ENCODE measurements at regions not wholly inside any gene's neighbourhood (a gene's known extent, or its start where the extent isn't known, plus 50 kb on each side); places are given as distances from the start of the nearest gene placed in this dataset.

DNA sequence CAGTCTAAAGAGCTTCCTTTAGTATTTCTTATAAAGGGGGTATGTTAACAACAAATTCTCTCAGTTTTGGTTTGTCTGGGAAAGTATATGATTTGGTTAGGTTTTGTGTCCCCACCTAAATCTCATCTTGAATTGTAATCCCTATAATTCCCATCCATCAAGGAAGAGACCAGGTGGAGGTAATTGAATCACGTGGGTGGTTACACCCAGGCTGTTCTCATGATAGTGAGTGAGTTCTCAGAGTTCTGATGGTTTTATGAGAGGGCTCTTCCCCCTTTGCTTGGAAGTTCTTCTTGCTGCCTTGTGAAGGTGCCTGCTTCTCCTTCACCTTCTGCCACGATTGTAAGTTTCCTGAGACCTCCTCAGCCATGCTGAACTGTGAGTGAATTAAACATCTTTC, 109.1 kb downstream of the MACIR start:
- WGBS, 3 donors: 78 to 85% (median 84%) methylated on average over 2 of the region's 2 CpGs
- DNase-seq: no peak
- intact Hi-C loops (cut with DNase I): no loop called here

DNA sequence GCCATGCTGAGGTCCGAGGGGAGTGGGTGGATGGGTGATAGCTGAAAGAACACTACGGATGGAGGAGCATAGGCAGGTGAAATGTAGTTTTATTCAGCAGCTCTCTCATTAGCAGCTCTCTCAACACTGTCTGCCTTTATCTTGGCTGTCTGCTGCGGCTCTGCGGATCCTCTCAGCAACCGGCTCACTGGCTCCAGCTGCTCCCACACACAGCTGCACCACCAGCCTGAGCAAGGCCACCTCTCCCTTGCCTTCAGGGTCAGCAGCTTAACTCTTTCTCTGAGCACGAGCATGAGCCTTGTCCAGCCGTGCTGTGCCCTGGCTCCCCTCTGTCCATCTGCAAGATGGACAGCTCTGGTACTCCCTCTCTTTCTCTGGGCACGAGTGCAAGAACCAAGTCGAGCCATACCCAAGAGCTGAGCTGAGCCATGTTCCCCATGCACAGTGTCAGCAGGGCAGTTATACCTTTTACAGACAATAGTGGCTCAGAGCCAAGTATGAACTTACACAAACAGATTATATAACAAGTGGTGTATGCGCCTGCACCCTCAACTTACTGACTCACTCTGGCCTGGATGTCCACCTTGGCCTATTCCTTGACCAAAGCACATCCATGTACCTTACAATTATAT, 108.5 kb downstream of the MACIR start:
- no peak for TF ChIP-seq POLR2A (IDR thresholded peaks at IDR 0.05)
- Histone ChIP-seq H3K9me3 (no peaks in the 10 kb centered on the region), H3K27me3 (no peaks in the 10 kb centered on the region), H3K4me1 (ENCODE audit: insufficient read depth) (no peaks in the 10 kb centered on the region), H3K27ac (no peak overlapping the region), H3K4me3 (no peak overlapping the region), H3K36me3 (no peaks in the 10 kb centered on the region)
- intact Hi-C loops (cut with DNase I): no loop called here
- no peak for DNase-seq
- 25 to 31% (median 26%) methylated on average over 10 of the region's 10 CpGs for WGBS, 3 donors

More for the DNA sequence above, 109.1 kb downstream of the MACIR start:
- Histone ChIP-seq H3K27ac (no peak overlapping the region), H3K9me3 (no peaks in the 10 kb centered on the region), H3K4me3 (no peak overlapping the region), H3K4me1 (ENCODE audit: insufficient read depth) (no peaks in the 10 kb centered on the region), H3K36me3 (no peaks in the 10 kb centered on the region), H3K27me3 (no peaks in the 10 kb centered on the region)
- TF ChIP-seq EP300 (IDR thresholded peaks at IDR 0.05): no peak
- no peak for TF ChIP-seq POLR2A (IDR thresholded peaks at IDR 0.05)
- TF ChIP-seq, protein P1, sequence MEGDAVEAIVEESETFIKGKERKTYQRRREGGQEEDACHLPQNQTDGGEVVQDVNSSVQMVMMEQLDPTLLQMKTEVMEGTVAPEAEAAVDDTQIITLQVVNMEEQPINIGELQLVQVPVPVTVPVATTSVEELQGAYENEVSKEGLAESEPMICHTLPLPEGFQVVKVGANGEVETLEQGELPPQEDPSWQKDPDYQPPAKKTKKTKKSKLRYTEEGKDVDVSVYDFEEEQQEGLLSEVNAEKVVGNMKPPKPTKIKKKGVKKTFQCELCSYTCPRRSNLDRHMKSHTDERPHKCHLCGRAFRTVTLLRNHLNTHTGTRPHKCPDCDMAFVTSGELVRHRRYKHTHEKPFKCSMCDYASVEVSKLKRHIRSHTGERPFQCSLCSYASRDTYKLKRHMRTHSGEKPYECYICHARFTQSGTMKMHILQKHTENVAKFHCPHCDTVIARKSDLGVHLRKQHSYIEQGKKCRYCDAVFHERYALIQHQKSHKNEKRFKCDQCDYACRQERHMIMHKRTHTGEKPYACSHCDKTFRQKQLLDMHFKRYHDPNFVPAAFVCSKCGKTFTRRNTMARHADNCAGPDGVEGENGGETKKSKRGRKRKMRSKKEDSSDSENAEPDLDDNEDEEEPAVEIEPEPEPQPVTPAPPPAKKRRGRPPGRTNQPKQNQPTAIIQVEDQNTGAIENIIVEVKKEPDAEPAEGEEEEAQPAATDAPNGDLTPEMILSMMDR (IDR thresholded peaks at IDR 0.05): no peak

DNA sequence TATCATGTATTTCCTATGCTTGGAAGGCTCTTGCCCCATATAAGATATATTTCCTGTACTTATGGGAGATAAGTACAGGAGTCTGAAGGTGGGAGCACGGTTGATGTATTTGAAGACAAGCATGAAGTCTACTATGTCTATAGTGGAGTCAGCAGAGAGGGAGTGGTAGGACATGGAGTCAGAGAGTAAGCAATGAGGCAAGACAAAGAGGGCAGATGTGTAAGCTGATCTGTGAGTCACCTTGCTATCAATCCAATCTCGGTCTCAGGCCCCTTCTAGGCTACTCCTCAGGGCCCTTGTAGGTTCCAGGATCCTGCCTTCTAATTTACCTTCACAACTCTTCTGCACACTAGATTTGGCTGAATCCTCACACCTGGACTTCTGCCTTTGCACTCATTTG, 105.5 kb downstream of the MACIR start:
- intact Hi-C loops (cut with DNase I): no loop called here
- TF ChIP-seq, protein P1 (IDR thresholded peaks at IDR 0.05): no peak
- no peak for TF ChIP-seq POLR2A (IDR thresholded peaks at IDR 0.05)
- no peak for TF ChIP-seq EP300 (IDR thresholded peaks at IDR 0.05)
- DNase-seq: no peak

DNA sequence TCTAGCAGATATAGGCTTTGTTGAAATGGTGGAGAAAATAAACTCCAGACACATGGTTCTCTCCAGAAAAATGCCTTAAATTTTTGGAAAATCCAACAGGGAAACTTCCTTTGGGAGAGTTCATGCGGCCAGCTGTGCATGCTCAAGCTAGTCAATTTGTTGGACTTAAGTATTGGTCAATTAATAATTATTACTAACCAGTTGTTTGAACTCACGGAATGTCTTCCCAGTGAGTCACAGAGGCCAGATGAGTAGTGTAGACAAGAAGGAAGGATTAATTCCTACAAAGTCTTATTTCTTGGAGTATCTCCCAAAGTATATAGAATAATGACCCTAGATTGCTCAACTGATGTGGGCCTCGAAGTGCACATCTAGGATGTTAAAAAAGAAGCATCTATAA, 103.6 kb downstream of the MACIR start:
- intact Hi-C loops (cut with DNase I): no loop called here
- H3K36me3 ChIP-seq: no peaks in the 10 kb centered on the region
- no peaks in the 10 kb centered on the region for H3K9me3 ChIP-seq
- no peak overlapping the region for H3K27ac ChIP-seq
- H3K4me3 ChIP-seq: no peak overlapping the region
- no peaks in the 10 kb centered on the region for H3K4me1 ChIP-seq (ENCODE audit: insufficient read depth)
- DNase-seq: no peak
- TF ChIP-seq, protein P1 (IDR thresholded peaks at IDR 0.05): no peak
- TF ChIP-seq EP300 (IDR thresholded peaks at IDR 0.05) (no peak), POLR2A (IDR thresholded peaks at IDR 0.05) (no peak)
- H3K27me3 ChIP-seq: no peaks in the 10 kb centered on the region
- 84 to 90% (median 87%) methylated on average over 3 of the region's 3 CpGs for WGBS, 3 donors

More for the DNA sequence above, 105.5 kb downstream of the MACIR start:
- Histone ChIP-seq H3K27ac (no peak overlapping the region), H3K4me1 (ENCODE audit: insufficient read depth) (no peaks in the 10 kb centered on the region), H3K9me3 (no peaks in the 10 kb centered on the region), H3K27me3 (no peaks in the 10 kb centered on the region), H3K4me3 (no peak overlapping the region), H3K36me3 (no peaks in the 10 kb centered on the region)
- 86 to 90% (median 88%) methylated on average over 2 of the region's 2 CpGs for WGBS, 3 donors

DNA sequence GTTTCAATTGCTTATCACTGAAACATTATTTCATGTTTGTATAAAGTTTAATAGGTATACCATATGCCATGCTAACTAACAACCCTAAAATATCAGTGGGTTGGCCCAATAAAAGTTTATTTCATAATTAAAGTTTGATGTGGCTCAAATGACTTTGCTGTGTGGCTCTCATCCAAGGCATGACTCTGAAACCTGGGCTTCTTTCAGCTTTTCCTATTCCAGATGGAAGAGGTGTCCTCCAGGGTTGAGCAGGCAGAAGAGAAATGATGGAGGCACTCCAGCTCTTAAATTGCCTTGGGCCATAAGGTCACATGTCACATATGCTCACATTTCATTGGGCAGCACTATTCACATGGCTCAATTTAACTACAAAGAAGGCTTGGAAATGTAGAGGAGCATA, 101.9 kb downstream of the MACIR start:
- H3K4me3 ChIP-seq: no peak overlapping the region
- H3K27me3 ChIP-seq: no peaks in the 10 kb centered on the region
- no peaks in the 10 kb centered on the region for H3K4me1 ChIP-seq (ENCODE audit: insufficient read depth)
- intact Hi-C loops (cut with DNase I): no loop called here
- TF ChIP-seq, protein P1 (IDR thresholded peaks at IDR 0.05): no peak
- TF ChIP-seq POLR2A (IDR thresholded peaks at IDR 0.05): no peak
- no peak for TF ChIP-seq EP300 (IDR thresholded peaks at IDR 0.05)
- H3K27ac ChIP-seq: no peak overlapping the region
- H3K9me3 ChIP-seq: no peaks in the 10 kb centered on the region
- H3K36me3 ChIP-seq: no peaks in the 10 kb centered on the region
- DNase-seq: no peak
